ENCODE measurements at regions not wholly inside any gene's neighbourhood (a gene's known extent, or its start where the extent isn't known, plus 50 kb on each side); places are given as distances from the start of the nearest gene placed in this dataset.
"Not testable (repeated sequence)": the region's sequence is repeated elsewhere in the genome, so short reads cannot be mapped to it uniquely, and the experiment has no call there.

- no peak for DNase-seq (ENCODE audit: low read depth, low spot score)
- in situ Hi-C loops (cut with HindIII; ENCODE audit: low pct_unique_long_range_greater_than_20kb, low sequenced_read_pairs): no loop called here
Measured at GRCh38 chr14:46480817-46481216, 170.8 kb downstream of the RPL10L start.

DNA sequence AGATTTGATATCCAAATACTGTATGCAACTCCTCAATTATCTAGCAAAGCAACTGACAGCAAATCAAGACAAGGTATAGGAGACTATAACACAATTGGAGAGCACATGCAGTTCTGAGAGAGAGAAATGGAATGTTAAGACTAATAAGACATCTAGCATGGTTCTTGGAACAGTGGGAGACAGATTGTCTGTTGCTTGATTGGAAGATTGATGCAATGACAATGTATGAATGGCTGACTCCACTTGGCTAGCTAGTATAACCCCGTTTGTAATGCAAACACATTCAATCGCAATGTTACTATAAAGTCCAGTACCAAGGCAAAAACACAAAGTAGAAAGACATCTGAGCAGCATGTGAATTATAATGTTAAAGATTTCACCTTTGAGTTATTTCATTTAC is 179.3 kb downstream of the RPL10L start:
- DNase-seq (ENCODE audit: low read depth, low spot score): no peak
- in situ Hi-C loops (cut with HindIII; ENCODE audit: low pct_unique_long_range_greater_than_20kb, low sequenced_read_pairs): no loop called here

- in situ Hi-C loops (cut with HindIII; ENCODE audit: low pct_unique_long_range_greater_than_20kb, low sequenced_read_pairs): no loop called here
Measured at GRCh38 chr14:46464341-46464740, 187.2 kb downstream of the RPL10L start.

DNA sequence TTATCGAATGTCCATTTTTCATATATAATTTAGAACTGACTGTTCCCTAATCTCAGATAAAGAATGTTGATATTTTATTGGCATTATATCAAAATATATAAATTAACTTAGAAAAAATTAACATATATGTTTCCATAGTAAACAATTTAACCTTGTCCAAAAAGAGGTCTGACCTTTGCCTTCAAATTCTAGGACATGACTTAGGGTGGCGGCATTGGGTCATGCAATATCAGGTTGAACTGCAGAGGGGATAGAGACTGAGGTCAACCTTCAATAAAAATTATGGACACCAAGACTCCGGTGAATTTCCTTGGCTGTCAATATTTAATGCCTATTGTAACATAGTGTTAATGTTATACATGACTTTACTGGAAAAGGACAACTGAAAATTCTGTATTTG is 199.8 kb downstream of the RPL10L start:
- in situ Hi-C loops (cut with HindIII; ENCODE audit: low pct_unique_long_range_greater_than_20kb, low sequenced_read_pairs): no loop called here
- DNase-seq (ENCODE audit: low read depth, low spot score): peak; percentile 12

More at GRCh38 chr14:46464341-46464740, 187.2 kb downstream of the RPL10L start:
- DNase-seq (ENCODE audit: low read depth, low spot score): no peak

DNA sequence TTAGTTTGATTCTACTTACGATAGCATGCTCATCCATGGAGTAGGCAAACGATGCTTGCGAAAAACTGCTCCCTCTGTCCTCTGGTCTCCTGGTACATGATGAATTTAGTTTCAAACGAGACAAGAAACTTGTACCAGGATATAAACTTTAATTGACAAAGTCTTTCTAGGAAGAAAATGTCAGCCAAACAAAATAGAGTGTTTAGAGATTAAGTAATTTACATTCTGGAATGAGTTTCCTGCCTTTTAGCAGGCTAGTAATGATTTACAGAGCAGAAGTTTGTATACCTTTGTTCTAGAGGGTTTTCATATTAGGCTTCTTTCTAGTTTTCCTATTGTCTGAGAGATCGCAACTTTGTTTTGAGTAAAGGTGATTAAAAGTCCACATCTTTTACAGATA is 206.9 kb downstream of the RPL10L start:
- in situ Hi-C loops (cut with HindIII; ENCODE audit: low pct_unique_long_range_greater_than_20kb, low sequenced_read_pairs): no loop called here
- DNase-seq (ENCODE audit: low read depth, low spot score): no peak

GRCh38 chr14:46433381-46433780 is 218.2 kb downstream of the RPL10L start:
- in situ Hi-C loops (cut with HindIII; ENCODE audit: low pct_unique_long_range_greater_than_20kb, low sequenced_read_pairs): no loop called here
- no peak for DNase-seq (ENCODE audit: low read depth, low spot score)

DNA sequence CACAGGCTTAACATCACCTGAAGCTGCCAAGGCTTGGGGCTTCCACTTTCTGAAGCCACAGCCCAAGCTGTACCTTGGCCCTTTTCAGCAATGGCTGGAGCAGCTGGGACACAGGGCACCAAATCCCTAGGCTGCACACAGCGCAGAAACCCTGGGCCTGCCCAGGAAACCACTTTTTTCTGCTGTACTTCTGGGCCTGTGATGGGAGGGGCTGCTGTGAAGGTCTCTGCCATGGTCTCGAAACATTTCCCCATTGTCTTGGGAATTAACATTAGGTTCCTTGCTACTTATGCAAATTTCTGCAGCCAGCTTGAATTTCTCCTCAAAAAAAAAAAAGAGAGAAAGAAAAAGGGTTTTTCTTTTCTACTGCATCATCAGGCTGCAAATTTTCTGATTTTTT is 219.1 kb downstream of the RPL10L start:
- in situ Hi-C loops (cut with HindIII; ENCODE audit: low pct_unique_long_range_greater_than_20kb, low sequenced_read_pairs): no loop called here
- no peak for DNase-seq (ENCODE audit: low read depth, low spot score)

GRCh38 chr14:46417066-46417465 is 234.5 kb downstream of the RPL10L start:
- no peak for DNase-seq (ENCODE audit: low read depth, low spot score)
- in situ Hi-C loops (cut with HindIII; ENCODE audit: low pct_unique_long_range_greater_than_20kb, low sequenced_read_pairs): no loop called here

- peak; percentile 2 for DNase-seq (ENCODE audit: low read depth, low spot score)
- in situ Hi-C loops (cut with HindIII; ENCODE audit: low pct_unique_long_range_greater_than_20kb, low sequenced_read_pairs): no loop called here
Measured at GRCh38 chr14:46404865-46405811, 246.4 kb downstream of the RPL10L start.

- DNase-seq (ENCODE audit: low read depth, low spot score); in situ Hi-C loops (cut with HindIII; ENCODE audit: low pct_unique_long_range_greater_than_20kb, low sequenced_read_pairs): not testable (repeated sequence)
Measured at GRCh38 chr14:46402001-46402690, 249.4 kb downstream of the RPL10L start.

DNA sequence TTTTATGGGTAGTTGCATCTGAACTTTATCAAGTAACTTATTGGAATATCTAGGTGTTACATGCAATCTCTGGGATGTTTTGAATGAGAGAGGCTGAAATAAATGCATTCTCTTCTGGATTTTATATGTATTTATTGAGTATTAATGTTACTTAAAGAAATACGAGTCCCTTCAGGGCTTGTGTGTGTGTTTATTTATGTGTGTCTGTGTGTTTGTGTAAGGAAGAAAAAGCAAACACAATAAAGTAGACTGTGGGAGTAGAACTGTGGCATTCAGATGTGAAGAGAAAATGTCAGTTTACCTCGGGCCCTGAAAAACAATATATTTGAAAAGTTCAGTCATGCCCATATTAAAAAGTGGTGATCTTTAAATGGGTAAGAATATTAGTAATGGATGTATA is 250.5 kb downstream of the RPL10L start:
- no peak for DNase-seq (ENCODE audit: low read depth, low spot score)
- in situ Hi-C loops (cut with HindIII; ENCODE audit: low pct_unique_long_range_greater_than_20kb, low sequenced_read_pairs): no loop called here

GRCh38 chr14:46399049-46399448 is 252.5 kb downstream of the RPL10L start:
- in situ Hi-C loops (cut with HindIII; ENCODE audit: low pct_unique_long_range_greater_than_20kb, low sequenced_read_pairs): no loop called here
- DNase-seq (ENCODE audit: low read depth, low spot score): no peak

- in situ Hi-C loops (cut with HindIII; ENCODE audit: low pct_unique_long_range_greater_than_20kb, low sequenced_read_pairs): no loop called here
- no peak for DNase-seq (ENCODE audit: low read depth, low spot score)
Measured at GRCh38 chr14:46384611-46385010, 267.0 kb downstream of the RPL10L start.

- no peak for DNase-seq (ENCODE audit: low read depth, low spot score)
- in situ Hi-C loops (cut with HindIII; ENCODE audit: low pct_unique_long_range_greater_than_20kb, low sequenced_read_pairs): no loop called here
Measured at GRCh38 chr14:46381674-46382073, 269.9 kb downstream of the RPL10L start.

DNA sequence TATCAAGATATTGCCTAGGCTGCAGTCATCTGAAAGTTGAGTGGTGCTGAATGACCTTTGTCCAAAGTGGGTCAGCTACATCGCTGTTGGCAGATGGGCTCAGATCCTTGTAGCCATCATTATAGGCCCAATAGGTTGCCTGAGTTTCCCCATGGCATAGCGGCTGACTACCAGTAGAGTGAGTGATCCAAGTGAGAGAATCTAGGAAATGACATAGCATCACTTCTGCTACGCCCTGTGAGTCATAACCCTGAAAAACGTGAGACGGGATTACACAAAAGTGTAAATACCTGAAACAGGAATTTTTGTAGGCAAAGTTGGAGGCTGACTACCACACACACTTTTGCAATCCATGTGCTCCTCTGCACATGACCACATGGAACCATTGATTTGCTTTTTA is 273.3 kb downstream of the RPL10L start:
- DNase-seq (ENCODE audit: low read depth, low spot score): no peak
- in situ Hi-C loops (cut with HindIII; ENCODE audit: low pct_unique_long_range_greater_than_20kb, low sequenced_read_pairs): no loop called here

- in situ Hi-C loops (cut with HindIII; ENCODE audit: low pct_unique_long_range_greater_than_20kb, low sequenced_read_pairs): no loop called here
- no peak for DNase-seq (ENCODE audit: low read depth, low spot score)
Measured at GRCh38 chr14:46377305-46377704, 274.3 kb downstream of the RPL10L start.

DNA sequence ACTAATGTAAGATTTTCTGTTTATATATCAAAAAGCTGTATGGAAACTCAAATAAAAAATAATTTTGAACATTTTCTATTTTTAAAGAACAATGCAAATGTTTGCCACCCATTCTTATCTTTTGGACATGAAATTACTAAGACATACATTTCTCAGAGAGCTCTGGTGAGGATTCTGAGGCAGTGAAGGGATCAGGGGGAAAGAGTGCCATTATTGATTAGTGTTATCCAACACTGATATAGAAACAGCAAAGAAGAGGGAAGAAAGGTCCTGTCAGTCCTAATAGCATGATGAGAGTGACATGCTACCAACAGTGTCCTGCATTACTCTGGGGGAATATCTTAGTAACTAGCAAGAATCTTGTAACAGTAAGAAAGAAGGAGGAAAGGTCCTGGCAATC is 282.2 kb downstream of the RPL10L start:
- no peak for DNase-seq (ENCODE audit: low read depth, low spot score)

DNA sequence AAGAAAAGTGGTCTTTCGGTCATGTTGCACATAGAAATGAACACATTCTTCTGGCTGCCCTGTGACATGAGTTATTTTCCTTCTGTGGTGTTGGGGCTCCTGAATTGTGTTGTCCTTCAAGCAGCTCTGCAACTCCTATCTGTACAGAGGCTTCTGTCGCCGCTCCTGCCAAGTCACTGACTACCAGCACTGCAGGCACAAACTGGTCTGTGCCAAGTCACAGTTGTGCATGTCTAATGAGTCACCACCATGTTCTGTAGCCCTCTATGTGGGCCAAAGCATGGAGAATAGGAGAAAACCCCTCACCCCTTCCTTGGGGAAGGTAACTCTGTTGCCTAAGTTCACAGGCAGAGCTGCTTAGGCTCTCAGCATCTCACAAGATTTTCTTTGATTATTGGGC is 283.3 kb downstream of the RPL10L start:
- in situ Hi-C loops (cut with HindIII; ENCODE audit: low pct_unique_long_range_greater_than_20kb, low sequenced_read_pairs): no loop called here
- no peak for DNase-seq (ENCODE audit: low read depth, low spot score)

More for the DNA sequence above, 282.2 kb downstream of the RPL10L start:
- in situ Hi-C loops (cut with HindIII; ENCODE audit: low pct_unique_long_range_greater_than_20kb, low sequenced_read_pairs): no loop called here

DNA sequence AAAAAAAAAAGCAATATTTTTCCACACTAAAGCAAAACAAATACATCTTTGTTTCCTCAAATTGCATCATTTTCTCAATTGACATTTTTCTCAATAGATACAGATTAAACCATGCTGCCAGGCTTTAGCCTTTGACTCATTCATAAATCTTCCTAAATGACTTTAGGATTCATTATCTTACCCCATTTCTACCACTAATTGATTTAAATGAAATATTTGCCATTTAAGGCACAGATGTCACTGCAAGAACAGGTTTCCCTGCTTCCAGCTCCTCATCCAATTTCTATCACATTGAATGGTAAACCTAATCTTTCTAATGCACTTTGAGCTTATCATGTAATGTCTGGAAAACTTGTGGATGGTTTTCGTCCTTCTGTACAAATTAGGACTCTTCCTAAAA is 298.7 kb downstream of the RPL10L start:
- in situ Hi-C loops (cut with HindIII; ENCODE audit: low pct_unique_long_range_greater_than_20kb, low sequenced_read_pairs): no loop called here

More for the DNA sequence above, 298.7 kb downstream of the RPL10L start:
- DNase-seq (ENCODE audit: low read depth, low spot score): peak; percentile 4

Measured in SK-MEL-5 (cell line).